GM23338 (cell line): ENCODE measurements at regions not wholly inside any gene's neighbourhood (a gene's known extent, or its start where the extent isn't known, plus 50 kb on each side); places are given as distances from the start of the nearest gene placed in this dataset.

ENCODE experiments used
- ATAC-seq: fragments of 200-7000 bp; cut with Tn5 transposase; 3 replicates; pipeline ENCODE4 v1.9.1; 2020
- DNase-seq: peaks from one replicate; pipeline ENCODE4 v3.0.0-alpha.2; 2015; ENCODE audit warnings: low spot score
- H2AFZ ChIP-seq: fragments of 200-600 bp; sonication (generic); 2 replicates; pipeline ENCODE4 v1.8.0; 2016; ENCODE audit warnings: antibody characterized with exemption, mild to moderate bottlenecking, moderate library complexity
- H3F3A ChIP-seq: fragments of 200-600 bp; sonication (generic); replicated peaks from 2 replicates; pipeline ENCODE4 v1.8.0; 2017; ENCODE audit warnings: antibody characterized with exemption, mixed run types, low read depth
- H3K27ac ChIP-seq: fragments of 200-600 bp; sonication (generic); 2 replicates; pipeline ENCODE4 v1.6.1; 2016; ENCODE audit warnings: low read depth
- H3K27me3 ChIP-seq: fragments of 200-600 bp; sonication (generic); 2 replicates; pipeline ENCODE4 v1.8.0; 2016; ENCODE audit warnings: mild to moderate bottlenecking, mixed run types, moderate library complexity; ENCODE audit not compliant: insufficient read depth
- H3K36me3 ChIP-seq: fragments of 200-600 bp; sonication (generic); 2 replicates; pipeline ENCODE4 v1.8.0; 2016; ENCODE audit warnings: mild to moderate bottlenecking; ENCODE audit not compliant: insufficient read depth
- H3K4me1 ChIP-seq: fragments of 200-600 bp; sonication (generic); 2 replicates; pipeline ENCODE4 v1.8.0; 2016; ENCODE audit warnings: mild to moderate bottlenecking, moderate library complexity; ENCODE audit not compliant: insufficient read depth
- H3K4me2 ChIP-seq: fragments of 200-600 bp; sonication (generic); 2 replicates; pipeline ENCODE4 v1.7.1; 2017; ENCODE audit warnings: mixed run types
- H3K4me3 ChIP-seq: fragments of 200-600 bp; sonication (generic); 2 replicates; pipeline ENCODE4 v1.6.1; 2016; ENCODE audit warnings: mixed run types
- H3K79me2 ChIP-seq: fragments of 200-600 bp; sonication (generic); replicated peaks from 2 replicates; pipeline ENCODE4 v1.8.0; 2017; ENCODE audit warnings: mild to moderate bottlenecking; ENCODE audit not compliant: insufficient read depth
- H3K9me2 ChIP-seq: fragments of 200-600 bp; sonication (generic); 2 replicates; pipeline ENCODE4 v1.8.0; 2017; ENCODE audit not compliant: insufficient read depth
- H4K20me1 ChIP-seq: fragments of 200-600 bp; sonication (generic); replicated peaks from 2 replicates; pipeline ENCODE4 v1.8.0; 2017; ENCODE audit warnings: mild to moderate bottlenecking; ENCODE audit not compliant: insufficient read depth
- H3K27ac Mint-ChIP-seq: 2 replicates; pipeline ENCODE4 v1.8.0; 2020; ENCODE audit warnings: inconsistent platforms, mild to moderate bottlenecking, moderate library complexity, mixed read lengths
- H3K27me3 Mint-ChIP-seq: 3 replicates; pipeline ENCODE4 v1.8.0; 2022; ENCODE audit warnings: low read depth, mild to moderate bottlenecking, moderate library complexity, mixed read lengths, inconsistent platforms; ENCODE audit not compliant: insufficient read depth, poor library complexity
- H3K36me3 Mint-ChIP-seq: 3 replicates; pipeline ENCODE4 v1.8.0; 2021; ENCODE audit warnings: low read depth, mild to moderate bottlenecking, inconsistent platforms, moderate library complexity, mixed read lengths
- H3K4me1 Mint-ChIP-seq: 3 replicates; pipeline ENCODE4 v1.8.0; 2020; ENCODE audit warnings: mild to moderate bottlenecking, inconsistent platforms, mixed read lengths
- H3K4me3 Mint-ChIP-seq: 3 replicates; pipeline ENCODE4 v1.8.0; 2021; ENCODE audit warnings: moderate library complexity, mild to moderate bottlenecking, inconsistent platforms, mixed read lengths
- H3K9me3 Mint-ChIP-seq: 3 replicates; pipeline ENCODE4 v1.8.0; 2020; ENCODE audit warnings: moderate library complexity, mild to moderate bottlenecking, inconsistent platforms, mixed read lengths
- CREB1 ChIP-seq: fragments of 250-450 bp; sonication (Bioruptor Pico); IDR thresholded peaks from 2 replicates; pipeline ENCODE4 v1.5.0; 2020; ENCODE audit warnings: low read depth, mild to moderate bottlenecking, moderate library complexity
- EZH2 ChIP-seq: fragments of 200-600 bp; sonication (generic); IDR thresholded peaks from one replicate; pipeline ENCODE4 v1.8.0; 2017; ENCODE audit warnings: antibody characterized with exemption, mild to moderate bottlenecking, low read depth; ENCODE audit not compliant: unreplicated experiment
- EZH2phosphoT487 ChIP-seq: fragments of 200-600 bp; sonication (generic); IDR thresholded peaks from one replicate; pipeline ENCODE4 v1.8.1; 2018; ENCODE audit warnings: antibody characterized with exemption; ENCODE audit not compliant: unreplicated experiment
- NANOG ChIP-seq: IDR thresholded peaks from 2 replicates; pipeline ENCODE4 v1.6.1; 2016; ENCODE audit warnings: antibody characterized with exemption, borderline replicate concordance
- POLR2AphosphoS5 ChIP-seq: IDR thresholded peaks from 2 replicates; pipeline ENCODE4 v1.6.1; 2016; ENCODE audit warnings: antibody characterized with exemption, low read depth
- REST ChIP-seq: IDR thresholded peaks from one replicate; pipeline ENCODE4 v1.6.1; 2018; ENCODE audit warnings: antibody characterized with exemption; ENCODE audit not compliant: unreplicated experiment
- STAT1 ChIP-seq: IDR thresholded peaks from one replicate; pipeline ENCODE4 v1.6.1; 2016; ENCODE audit warnings: antibody characterized with exemption; ENCODE audit not compliant: unreplicated experiment
- ZNF114 ChIP-seq: fragments of 250-450 bp; sonication (Bioruptor Pico); IDR thresholded peaks from 2 replicates; pipeline ENCODE4 v1.5.0; 2020; ENCODE audit warnings: mild to moderate bottlenecking, moderate library complexity
- ZNF331 ChIP-seq: fragments of 250-450 bp; sonication (Bioruptor Pico); IDR thresholded peaks from 2 replicates; pipeline ENCODE4 v1.5.0; 2020; ENCODE audit warnings: low read depth, mild to moderate bottlenecking, moderate library complexity
- TF ChIP-seq, protein P1 (sequence below): fragments of 250-450 bp; sonication (Bioruptor Pico); IDR thresholded peaks from 2 replicates; pipeline ENCODE4 v1.5.0; 2020; ENCODE audit warnings: mild to moderate bottlenecking, moderate library complexity
- TF ChIP-seq, protein P2 (sequence below), 2 experiments: fragments of 200-600 bp in 1 of 2; sonication (generic) in 1 of 2; conservative IDR thresholded peaks; 2 replicates each; pipeline versions ENCODE4 v1.5.1 to v1.6.1; 2016 to 2017; ENCODE audit warnings: antibody characterized with exemption in 2 of 2, low read depth in 2 of 2, mild to moderate bottlenecking in 2 of 2, moderate library complexity in 1 of 2

- no peak for TF ChIP-seq POLR2AphosphoS5
- TF ChIP-seq EZH2 = no peak
- no peak for TF ChIP-seq NANOG
- no peak for TF ChIP-seq ZNF331 (CRISPR knock-in tag)
These were observed 565.2 kb upstream of the SLIT2 start (continued) for GRCh38 chr4:19686456-19686855.

DNA sequence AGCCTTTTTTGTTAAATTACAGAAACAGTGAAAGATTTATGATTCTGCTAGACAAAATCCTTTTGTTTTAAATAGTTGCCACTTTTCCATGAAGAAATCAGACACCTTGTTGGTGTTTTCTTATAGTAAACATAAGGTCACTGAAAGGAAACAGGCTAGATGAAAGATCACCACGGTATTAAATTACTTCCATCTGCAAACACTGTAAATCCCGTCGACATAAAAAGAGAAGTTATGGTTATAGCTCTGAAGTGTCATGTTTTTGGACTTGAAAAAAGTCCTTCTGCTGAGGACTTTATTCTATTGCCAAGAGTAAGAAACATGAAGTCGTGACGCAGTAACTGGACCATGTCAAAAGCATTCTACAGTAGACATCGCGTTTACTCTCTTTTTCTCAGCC lies 567.6 kb upstream of the SLIT2 start:
- Histone ChIP-seq H3K4me1 (no peaks in the 10 kb centered on the region), H3K9me2 (peaks cover 5% of the 10 kb centered on the region; the same call in 1 of the 2 replicates), H3K27ac (no peak overlapping the region), H2AFZ (no peak overlapping the region), H3K36me3 (no peaks in the 10 kb centered on the region), H3K4me3 (no peak overlapping the region), H3F3A (no peaks in the 10 kb centered on the region), H3K4me2 (no peak overlapping the region), H4K20me1 (no peaks in the 10 kb centered on the region), H3K79me2 (no peaks in the 10 kb centered on the region), H3K27me3 (no peaks in the 10 kb centered on the region)
- H3K4me1 Mint-ChIP-seq = no peaks in the 10 kb centered on the region
- no peak overlapping the region for H3K27ac Mint-ChIP-seq
- TF ChIP-seq EZH2phosphoT487 = no peak
- no peak for TF ChIP-seq CREB1
- TF ChIP-seq ZNF331 (CRISPR knock-in tag) = no peak
- no peak for TF ChIP-seq STAT1
- no peak for TF ChIP-seq EZH2
- no peak for TF ChIP-seq NANOG
- TF ChIP-seq, protein P1, sequence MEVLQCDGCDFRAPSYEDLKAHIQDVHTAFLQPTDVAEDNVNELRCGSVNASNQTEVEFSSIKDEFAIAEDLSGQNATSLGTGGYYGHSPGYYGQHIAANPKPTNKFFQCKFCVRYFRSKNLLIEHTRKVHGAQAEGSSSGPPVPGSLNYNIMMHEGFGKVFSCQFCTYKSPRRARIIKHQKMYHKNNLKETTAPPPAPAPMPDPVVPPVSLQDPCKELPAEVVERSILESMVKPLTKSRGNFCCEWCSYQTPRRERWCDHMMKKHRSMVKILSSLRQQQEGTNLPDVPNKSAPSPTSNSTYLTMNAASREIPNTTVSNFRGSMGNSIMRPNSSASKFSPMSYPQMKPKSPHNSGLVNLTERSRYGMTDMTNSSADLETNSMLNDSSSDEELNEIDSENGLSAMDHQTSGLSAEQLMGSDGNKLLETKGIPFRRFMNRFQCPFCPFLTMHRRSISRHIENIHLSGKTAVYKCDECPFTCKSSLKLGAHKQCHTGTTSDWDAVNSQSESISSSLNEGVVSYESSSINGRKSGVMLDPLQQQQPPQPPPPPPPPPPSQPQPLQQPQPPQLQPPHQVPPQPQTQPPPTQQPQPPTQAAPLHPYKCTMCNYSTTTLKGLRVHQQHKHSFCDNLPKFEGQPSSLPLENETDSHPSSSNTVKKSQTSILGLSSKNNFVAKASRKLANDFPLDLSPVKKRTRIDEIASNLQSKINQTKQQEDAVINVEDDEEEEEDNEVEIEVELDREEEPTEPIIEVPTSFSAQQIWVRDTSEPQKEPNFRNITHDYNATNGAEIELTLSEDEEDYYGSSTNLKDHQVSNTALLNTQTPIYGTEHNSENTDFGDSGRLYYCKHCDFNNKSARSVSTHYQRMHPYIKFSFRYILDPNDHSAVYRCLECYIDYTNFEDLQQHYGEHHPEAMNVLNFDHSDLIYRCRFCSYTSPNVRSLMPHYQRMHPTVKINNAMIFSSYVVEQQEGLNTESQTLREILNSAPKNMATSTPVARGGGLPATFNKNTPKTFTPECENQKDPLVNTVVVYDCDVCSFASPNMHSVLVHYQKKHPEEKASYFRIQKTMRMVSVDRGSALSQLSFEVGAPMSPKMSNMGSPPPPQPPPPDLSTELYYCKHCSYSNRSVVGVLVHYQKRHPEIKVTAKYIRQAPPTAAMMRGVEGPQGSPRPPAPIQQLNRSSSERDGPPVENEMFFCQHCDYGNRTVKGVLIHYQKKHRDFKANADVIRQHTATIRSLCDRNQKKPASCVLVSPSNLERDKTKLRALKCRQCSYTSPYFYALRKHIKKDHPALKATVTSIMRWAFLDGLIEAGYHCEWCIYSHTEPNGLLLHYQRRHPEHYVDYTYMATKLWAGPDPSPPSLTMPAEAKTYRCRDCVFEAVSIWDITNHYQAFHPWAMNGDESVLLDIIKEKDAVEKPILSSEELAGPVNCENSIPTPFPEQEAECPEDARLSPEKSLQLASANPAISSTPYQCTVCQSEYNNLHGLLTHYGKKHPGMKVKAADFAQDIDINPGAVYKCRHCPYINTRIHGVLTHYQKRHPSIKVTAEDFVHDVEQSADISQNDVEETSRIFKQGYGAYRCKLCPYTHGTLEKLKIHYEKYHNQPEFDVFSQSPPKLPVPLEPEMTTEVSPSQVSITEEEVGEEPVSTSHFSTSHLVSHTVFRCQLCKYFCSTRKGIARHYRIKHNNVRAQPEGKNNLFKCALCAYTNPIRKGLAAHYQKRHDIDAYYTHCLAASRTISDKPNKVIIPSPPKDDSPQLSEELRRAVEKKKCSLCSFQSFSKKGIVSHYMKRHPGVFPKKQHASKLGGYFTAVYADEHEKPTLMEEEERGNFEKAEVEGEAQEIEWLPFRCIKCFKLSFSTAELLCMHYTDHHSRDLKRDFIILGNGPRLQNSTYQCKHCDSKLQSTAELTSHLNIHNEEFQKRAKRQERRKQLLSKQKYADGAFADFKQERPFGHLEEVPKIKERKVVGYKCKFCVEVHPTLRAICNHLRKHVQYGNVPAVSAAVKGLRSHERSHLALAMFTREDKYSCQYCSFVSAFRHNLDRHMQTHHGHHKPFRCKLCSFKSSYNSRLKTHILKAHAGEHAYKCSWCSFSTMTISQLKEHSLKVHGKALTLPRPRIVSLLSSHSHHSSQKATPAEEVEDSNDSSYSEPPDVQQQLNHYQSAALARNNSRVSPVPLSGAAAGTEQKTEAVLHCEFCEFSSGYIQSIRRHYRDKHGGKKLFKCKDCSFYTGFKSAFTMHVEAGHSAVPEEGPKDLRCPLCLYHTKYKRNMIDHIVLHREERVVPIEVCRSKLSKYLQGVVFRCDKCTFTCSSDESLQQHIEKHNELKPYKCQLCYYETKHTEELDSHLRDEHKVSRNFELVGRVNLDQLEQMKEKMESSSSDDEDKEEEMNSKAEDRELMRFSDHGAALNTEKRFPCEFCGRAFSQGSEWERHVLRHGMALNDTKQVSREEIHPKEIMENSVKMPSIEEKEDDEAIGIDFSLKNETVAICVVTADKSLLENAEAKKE (CRISPR knock-in tag) = no peak
- TF ChIP-seq, protein P2, sequence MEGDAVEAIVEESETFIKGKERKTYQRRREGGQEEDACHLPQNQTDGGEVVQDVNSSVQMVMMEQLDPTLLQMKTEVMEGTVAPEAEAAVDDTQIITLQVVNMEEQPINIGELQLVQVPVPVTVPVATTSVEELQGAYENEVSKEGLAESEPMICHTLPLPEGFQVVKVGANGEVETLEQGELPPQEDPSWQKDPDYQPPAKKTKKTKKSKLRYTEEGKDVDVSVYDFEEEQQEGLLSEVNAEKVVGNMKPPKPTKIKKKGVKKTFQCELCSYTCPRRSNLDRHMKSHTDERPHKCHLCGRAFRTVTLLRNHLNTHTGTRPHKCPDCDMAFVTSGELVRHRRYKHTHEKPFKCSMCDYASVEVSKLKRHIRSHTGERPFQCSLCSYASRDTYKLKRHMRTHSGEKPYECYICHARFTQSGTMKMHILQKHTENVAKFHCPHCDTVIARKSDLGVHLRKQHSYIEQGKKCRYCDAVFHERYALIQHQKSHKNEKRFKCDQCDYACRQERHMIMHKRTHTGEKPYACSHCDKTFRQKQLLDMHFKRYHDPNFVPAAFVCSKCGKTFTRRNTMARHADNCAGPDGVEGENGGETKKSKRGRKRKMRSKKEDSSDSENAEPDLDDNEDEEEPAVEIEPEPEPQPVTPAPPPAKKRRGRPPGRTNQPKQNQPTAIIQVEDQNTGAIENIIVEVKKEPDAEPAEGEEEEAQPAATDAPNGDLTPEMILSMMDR (conservative IDR thresholded peaks at IDR 0.05; ENCODE audit: low read depth in 2 of 2) = no peak
- no peak for TF ChIP-seq REST
- TF ChIP-seq ZNF114 (CRISPR knock-in tag) = no peak
- no peak for TF ChIP-seq POLR2AphosphoS5
- no peaks in the 10 kb centered on the region for H3K27me3 Mint-ChIP-seq
- no peaks in the 10 kb centered on the region for H3K36me3 Mint-ChIP-seq
- no peaks in the 10 kb centered on the region for H3K9me3 Mint-ChIP-seq
- DNase-seq = no peak
- ATAC-seq = no peak
- H3K4me3 Mint-ChIP-seq = no peak overlapping the region
